Upper lobe of right lung (tissue), 1 donor: ENCODE measurements at regions not wholly inside any gene's neighbourhood (a gene's known extent, or its start where the extent isn't known, plus 50 kb on each side); places are given as distances from the start of the nearest gene placed in this dataset.

Experiments
- ATAC-seq: fragments of 200-7000 bp; cut with Tn5 transposase; one replicate; pipeline ENCODE4 v1.9.1; 2020; ENCODE audit warnings: mild to moderate bottlenecking, moderate library complexity
- DNase-seq: peaks from one replicate; pipeline ENCODE4 v3.0.0-alpha.2; 2020
- H3K27ac ChIP-seq: fragments of 200-600 bp; one replicate; pipeline ENCODE4 v1.8.0; 2022
- H3K27me3 ChIP-seq: fragments of 200-600 bp; one replicate; pipeline ENCODE4 v1.8.0; 2022; ENCODE audit warnings: mild to moderate bottlenecking
- H3K36me3 ChIP-seq: fragments of 200-600 bp; one replicate; pipeline ENCODE4 v1.8.0; 2022
- H3K4me1 ChIP-seq: fragments of 200-600 bp; one replicate; pipeline ENCODE4 v1.8.0; 2022
- H3K4me3 ChIP-seq: fragments of 200-600 bp; one replicate; pipeline ENCODE4 v1.8.0; 2022; ENCODE audit warnings: mild to moderate bottlenecking
- H3K9me3 ChIP-seq: fragments of 200-600 bp; one replicate; pipeline ENCODE4 v1.8.0; 2022
- intact Hi-C: fragments of 100-400 bp; cut with DNase I; formaldehyde crosslinking; loops from one replicate; pipeline ENCODE4 v1.11.0; 2022
- TF ChIP-seq, protein P1 (sequence below): fragments of 200-600 bp; IDR thresholded peaks from one replicate; pipeline ENCODE4 v1.8.0; 2022; ENCODE audit warnings: antibody characterized with exemption
- donor health status: DM: no; HTN: yes; CAD: no; lungs with severe emphysema.

DNA sequence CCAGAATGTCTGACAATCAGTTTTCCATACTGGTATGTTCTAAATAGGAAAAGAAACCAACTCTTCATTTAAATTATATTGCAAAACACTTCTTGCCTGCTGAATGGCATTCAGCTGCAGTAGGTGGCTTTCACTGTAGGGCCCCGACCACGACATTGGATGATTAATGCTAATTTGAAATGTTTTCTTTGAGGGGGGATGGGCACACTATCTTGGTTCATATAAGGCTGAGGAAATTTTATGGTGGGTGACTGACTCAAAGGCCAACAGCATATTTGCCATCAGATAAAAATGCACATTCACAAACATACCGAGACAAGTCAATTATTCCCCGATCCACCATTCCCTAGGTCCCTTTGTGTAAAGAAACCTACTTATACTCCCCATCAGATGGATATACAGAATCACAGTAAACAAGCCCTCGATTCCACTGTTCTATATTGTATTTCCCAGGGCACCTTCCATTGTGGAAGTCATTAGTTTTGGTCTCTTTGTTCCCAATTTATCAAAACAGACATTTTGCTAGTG, 464.2 kb upstream of the DAB1 start:
- DNase-seq (no peak), ATAC-seq (no peak)
- intact Hi-C loops: no loop called here
- TF ChIP-seq, protein P1, sequence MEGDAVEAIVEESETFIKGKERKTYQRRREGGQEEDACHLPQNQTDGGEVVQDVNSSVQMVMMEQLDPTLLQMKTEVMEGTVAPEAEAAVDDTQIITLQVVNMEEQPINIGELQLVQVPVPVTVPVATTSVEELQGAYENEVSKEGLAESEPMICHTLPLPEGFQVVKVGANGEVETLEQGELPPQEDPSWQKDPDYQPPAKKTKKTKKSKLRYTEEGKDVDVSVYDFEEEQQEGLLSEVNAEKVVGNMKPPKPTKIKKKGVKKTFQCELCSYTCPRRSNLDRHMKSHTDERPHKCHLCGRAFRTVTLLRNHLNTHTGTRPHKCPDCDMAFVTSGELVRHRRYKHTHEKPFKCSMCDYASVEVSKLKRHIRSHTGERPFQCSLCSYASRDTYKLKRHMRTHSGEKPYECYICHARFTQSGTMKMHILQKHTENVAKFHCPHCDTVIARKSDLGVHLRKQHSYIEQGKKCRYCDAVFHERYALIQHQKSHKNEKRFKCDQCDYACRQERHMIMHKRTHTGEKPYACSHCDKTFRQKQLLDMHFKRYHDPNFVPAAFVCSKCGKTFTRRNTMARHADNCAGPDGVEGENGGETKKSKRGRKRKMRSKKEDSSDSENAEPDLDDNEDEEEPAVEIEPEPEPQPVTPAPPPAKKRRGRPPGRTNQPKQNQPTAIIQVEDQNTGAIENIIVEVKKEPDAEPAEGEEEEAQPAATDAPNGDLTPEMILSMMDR: no peak
- Histone ChIP-seq H3K27ac (no peak overlapping the region), H3K4me3 (no peak overlapping the region), H3K36me3 (no peaks in the 10 kb centered on the region), H3K9me3 (no peaks in the 10 kb centered on the region), H3K4me1 (no peaks in the 10 kb centered on the region), H3K27me3 (no peaks in the 10 kb centered on the region)

DNA sequence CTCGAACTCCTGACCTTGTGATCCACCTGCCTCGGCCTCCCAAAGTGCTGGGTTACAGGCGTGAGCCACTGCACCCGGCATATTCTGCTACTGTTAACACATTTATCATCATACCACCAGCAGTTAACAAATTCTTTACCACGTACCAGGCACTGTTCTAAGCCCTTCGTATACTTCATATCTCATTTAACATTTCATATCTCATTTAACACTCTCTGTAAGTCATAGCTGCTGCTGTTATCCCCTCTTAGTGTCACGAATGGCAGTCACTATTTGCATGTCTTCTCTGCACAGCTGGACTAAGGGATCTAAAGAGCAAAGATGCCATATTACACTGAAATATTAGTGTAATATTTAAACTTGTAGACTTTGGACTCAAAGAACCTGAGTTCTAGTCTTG, 462.5 kb upstream of the DAB1 start:
- no peak for DNase-seq
- Histone ChIP-seq H3K27ac (no peak overlapping the region), H3K27me3 (no peaks in the 10 kb centered on the region), H3K4me3 (no peak overlapping the region), H3K36me3 (no peaks in the 10 kb centered on the region), H3K4me1 (no peaks in the 10 kb centered on the region), H3K9me3 (no peaks in the 10 kb centered on the region)
- no peak for ATAC-seq
- TF ChIP-seq, protein P1: no peak
- intact Hi-C loops: no loop called here

DNA sequence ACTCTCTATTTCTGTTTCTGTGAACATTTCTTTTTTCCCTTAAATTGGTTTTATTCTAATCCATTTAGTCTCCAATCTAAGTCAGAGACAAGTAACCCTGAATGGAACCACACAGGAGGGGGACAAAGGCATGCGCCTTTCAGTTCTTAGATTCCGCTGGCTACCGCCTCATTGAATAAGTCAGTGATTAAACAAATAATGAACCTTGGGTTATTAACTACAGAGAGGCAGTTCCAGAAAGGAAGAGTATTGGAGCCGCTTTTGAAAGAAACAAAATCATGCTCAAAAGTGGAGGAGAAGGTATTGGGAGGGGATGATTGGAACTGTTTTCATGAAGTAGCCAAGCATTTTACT, 459.8 kb upstream of the DAB1 start:
- ATAC-seq (no peak), DNase-seq (no peak)
- Histone ChIP-seq H3K4me3 (no peak overlapping the region), H3K27ac (no peak overlapping the region), H3K27me3 (no peaks in the 10 kb centered on the region), H3K4me1 (no peaks in the 10 kb centered on the region), H3K36me3 (no peaks in the 10 kb centered on the region), H3K9me3 (no peaks in the 10 kb centered on the region)
- TF ChIP-seq, protein P1: no peak
- intact Hi-C loops: no loop called here

DNA sequence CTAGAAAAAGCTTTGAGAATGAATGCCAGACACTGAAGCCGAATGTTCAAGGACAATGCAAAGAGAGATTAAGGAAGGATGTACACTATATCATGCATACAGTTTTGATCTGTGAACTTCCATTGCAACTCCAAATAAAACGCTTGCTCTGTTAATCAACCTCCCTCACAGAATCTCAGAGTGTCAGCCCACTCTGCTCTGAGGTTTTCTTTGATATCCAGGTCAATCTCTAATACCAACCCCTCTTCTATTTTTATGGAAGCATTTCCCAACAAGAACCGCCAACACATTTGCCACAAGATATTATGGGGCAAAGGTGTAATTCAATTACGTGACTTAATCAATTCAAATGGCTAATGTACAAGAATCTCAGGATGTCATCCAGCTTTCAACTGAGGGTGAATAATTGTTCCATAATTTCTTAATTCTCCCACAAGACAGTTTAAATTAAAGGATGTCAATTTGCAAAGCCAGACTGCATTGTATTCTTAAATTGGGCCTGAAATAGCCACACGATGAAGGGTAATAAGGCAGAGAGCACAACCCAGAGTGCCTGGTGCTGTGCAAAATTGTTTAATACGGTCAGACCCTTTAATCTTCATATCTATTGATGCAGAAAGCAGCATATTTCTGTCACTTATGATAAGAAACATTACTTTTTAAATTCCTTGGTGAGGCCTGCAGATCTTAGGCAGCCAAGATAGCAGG, 459.2 kb upstream of the DAB1 start:
- TF ChIP-seq, protein P1: no peak
- Histone ChIP-seq H3K9me3 (no peaks in the 10 kb centered on the region), H3K27ac (no peak overlapping the region), H3K36me3 (no peaks in the 10 kb centered on the region), H3K4me1 (no peaks in the 10 kb centered on the region), H3K27me3 (no peaks in the 10 kb centered on the region), H3K4me3 (no peak overlapping the region)
- no peak for ATAC-seq
- no peak for DNase-seq
- intact Hi-C loops: no loop called here

DNA sequence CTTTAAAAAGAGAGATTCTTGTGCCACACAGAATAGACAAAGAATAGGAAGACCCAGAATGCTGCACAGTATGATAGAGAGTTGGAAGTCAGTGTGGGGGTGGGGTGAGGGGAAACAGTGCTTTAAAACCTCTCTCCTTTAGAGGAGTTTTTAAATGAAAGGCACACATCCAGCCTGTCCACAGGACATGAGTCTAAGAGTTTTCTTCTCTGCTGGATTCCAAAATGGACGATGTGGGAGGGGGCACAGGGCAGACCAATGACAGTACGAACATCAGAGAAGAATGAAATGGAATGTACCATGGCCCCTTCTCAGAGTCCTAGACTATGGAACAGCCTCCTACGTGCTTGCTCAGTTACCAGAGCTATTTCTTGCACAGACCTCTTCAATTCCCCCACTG, 458.2 kb upstream of the DAB1 start:
- ATAC-seq (no peak), DNase-seq (no peak)
- Histone ChIP-seq H3K4me3 (no peak overlapping the region), H3K27me3 (no peaks in the 10 kb centered on the region), H3K27ac (no peak overlapping the region), H3K36me3 (no peaks in the 10 kb centered on the region), H3K9me3 (no peaks in the 10 kb centered on the region), H3K4me1 (no peaks in the 10 kb centered on the region)
- TF ChIP-seq, protein P1: no peak
- intact Hi-C loops: no loop called here

DNA sequence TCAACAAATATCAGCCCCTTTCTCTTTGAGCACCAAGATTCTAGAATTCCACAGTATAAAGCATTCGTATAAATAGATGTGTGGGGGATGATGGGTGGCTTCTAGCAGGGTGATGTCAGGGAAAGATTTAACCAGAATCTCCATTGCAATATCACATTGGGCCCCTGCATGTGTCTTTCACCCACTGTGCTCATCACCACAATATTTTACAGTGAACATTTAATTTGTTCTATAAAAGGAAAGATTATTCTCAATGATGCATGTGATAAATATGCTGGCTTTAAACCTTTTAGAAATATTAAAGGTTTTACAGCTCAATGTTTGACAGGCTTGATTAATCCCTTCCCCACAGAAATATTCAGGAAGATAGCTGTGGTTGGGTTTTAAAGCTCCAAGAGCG, 457.8 kb upstream of the DAB1 start:
- ATAC-seq (no peak), DNase-seq (no peak)
- Histone ChIP-seq H3K27me3 (no peaks in the 10 kb centered on the region), H3K9me3 (no peaks in the 10 kb centered on the region), H3K36me3 (no peaks in the 10 kb centered on the region), H3K4me3 (no peak overlapping the region), H3K4me1 (no peaks in the 10 kb centered on the region), H3K27ac (no peak overlapping the region)
- TF ChIP-seq, protein P1: no peak
- intact Hi-C loops: no loop called here
